Left ventricle myocardium inferior (tissue), 1 donor: ENCODE measurements at regions not wholly inside any gene's neighbourhood (a gene's known extent, or its start where the extent isn't known, plus 50 kb on each side); places are given as distances from the start of the nearest gene placed in this dataset.

Experiments used
- DNase-seq: peaks from one replicate; pipeline ENCODE4 v3.0.0-alpha.2; 2020
- H3K27ac ChIP-seq: fragments of 200-600 bp; replicated peaks from 2 replicates; pipeline ENCODE4 v1.8.0; 2021
- H3K27me3 ChIP-seq: fragments of 200-600 bp; 2 replicates; pipeline ENCODE4 v1.8.0; 2021; ENCODE audit warnings: low read depth
- H3K36me3 ChIP-seq: fragments of 200-600 bp; 2 replicates; pipeline ENCODE4 v1.8.0; 2021
- H3K4me1 ChIP-seq: fragments of 200-600 bp; 2 replicates; pipeline ENCODE4 v1.8.0; 2021
- H3K4me3 ChIP-seq: fragments of 200-600 bp; 2 replicates; pipeline ENCODE4 v1.8.0; 2021; ENCODE audit warnings: mild to moderate bottlenecking, moderate library complexity
- H3K9me3 ChIP-seq: fragments of 200-600 bp; replicated peaks from 2 replicates; pipeline ENCODE4 v1.8.0; 2021
- intact Hi-C: fragments of 100-400 bp; cut with micrococcal nuclease; formaldehyde crosslinking; loops from one replicate; pipeline ENCODE4 v1.11.0; 2022
- TF ChIP-seq, protein P1 (sequence below): fragments of 200-600 bp; IDR thresholded peaks from 2 replicates; pipeline ENCODE4 v1.8.0; 2021; ENCODE audit warnings: antibody characterized with exemption, mild to moderate bottlenecking, borderline replicate concordance
- donor health status: DM: no; HTN: yes; CAD: no; lungs with severe emphysema.

DNA sequence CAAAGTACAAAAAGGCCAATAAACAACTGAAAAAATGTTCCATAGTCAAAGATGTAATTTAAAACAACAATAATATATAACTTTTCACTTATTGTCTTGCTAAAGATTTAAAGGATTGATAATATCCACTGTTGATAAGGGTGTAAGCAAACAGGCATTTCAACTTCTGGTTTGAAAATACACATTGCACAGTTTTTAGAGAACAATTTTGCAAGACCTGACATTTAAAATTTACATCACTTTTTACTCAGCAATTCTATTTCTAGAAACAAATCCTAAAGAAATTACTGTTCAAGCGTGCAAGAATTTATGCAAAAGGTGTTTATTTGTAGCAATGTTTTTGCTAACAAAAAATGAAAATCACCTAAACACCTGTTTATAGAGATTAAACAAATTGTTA lies 120.4 kb downstream of the TDRD15 start:
- intact Hi-C loops = no loop called here
- Histone ChIP-seq H3K27me3 (no peaks in the 10 kb centered on the region), H3K36me3 (no peaks in the 10 kb centered on the region), H3K4me1 (no peaks in the 10 kb centered on the region), H3K4me3 (no peak overlapping the region), H3K9me3 (peaks cover 8% of the 10 kb centered on the region), H3K27ac (no peak overlapping the region)
- no peak for DNase-seq
- TF ChIP-seq, protein P1, sequence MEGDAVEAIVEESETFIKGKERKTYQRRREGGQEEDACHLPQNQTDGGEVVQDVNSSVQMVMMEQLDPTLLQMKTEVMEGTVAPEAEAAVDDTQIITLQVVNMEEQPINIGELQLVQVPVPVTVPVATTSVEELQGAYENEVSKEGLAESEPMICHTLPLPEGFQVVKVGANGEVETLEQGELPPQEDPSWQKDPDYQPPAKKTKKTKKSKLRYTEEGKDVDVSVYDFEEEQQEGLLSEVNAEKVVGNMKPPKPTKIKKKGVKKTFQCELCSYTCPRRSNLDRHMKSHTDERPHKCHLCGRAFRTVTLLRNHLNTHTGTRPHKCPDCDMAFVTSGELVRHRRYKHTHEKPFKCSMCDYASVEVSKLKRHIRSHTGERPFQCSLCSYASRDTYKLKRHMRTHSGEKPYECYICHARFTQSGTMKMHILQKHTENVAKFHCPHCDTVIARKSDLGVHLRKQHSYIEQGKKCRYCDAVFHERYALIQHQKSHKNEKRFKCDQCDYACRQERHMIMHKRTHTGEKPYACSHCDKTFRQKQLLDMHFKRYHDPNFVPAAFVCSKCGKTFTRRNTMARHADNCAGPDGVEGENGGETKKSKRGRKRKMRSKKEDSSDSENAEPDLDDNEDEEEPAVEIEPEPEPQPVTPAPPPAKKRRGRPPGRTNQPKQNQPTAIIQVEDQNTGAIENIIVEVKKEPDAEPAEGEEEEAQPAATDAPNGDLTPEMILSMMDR = no peak

DNA sequence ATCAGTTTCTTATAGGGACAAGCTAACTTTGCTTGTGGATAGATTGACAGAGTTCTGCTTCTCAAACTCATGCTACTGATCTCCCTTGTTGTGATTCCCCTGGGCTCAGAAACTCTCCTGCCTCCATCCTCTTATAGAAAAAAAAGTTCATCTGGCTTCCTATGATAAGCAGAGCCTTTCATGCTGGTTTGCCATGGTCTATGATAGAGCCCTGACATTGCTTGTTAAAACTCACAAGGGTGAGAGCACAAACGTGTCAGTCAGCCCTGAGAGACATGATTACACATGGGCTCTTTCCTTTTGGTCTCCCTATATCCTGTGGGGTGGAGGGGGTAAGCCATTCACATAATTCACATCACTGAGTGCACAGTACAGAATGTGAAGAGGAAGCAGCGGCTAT lies 121.8 kb downstream of the TDRD15 start:
- intact Hi-C loops = no loop called here
- H3K4me1 ChIP-seq = no peaks in the 10 kb centered on the region
- DNase-seq = no peak
- H3K27ac ChIP-seq = no peak overlapping the region
- no peaks in the 10 kb centered on the region for H3K27me3 ChIP-seq
- TF ChIP-seq, protein P1 = no peak
- no peak overlapping the region for H3K4me3 ChIP-seq
- no peaks in the 10 kb centered on the region for H3K36me3 ChIP-seq
- H3K9me3 ChIP-seq = peaks cover 4% of the 10 kb centered on the region

DNA sequence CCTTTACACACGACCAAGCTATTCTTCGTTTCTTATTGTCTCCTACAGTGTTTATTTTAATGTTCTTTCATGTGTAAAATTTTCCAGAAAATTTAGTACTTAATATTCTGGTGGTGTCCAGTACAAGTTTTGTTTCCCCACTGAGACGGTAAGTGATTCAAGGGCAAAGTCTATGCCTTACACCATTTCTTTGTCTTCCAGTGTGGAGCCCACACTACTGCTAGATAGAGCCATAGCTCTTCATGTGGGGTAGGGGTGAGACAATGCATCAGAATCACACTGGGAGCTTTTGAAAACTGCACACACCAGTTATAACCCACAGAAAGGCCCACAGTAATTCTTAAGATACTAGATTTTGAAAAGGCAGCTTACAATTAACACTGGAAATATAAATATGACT lies 125.6 kb downstream of the TDRD15 start:
- H3K4me1 ChIP-seq = no peaks in the 10 kb centered on the region
- no peak overlapping the region for H3K27ac ChIP-seq
- intact Hi-C loops = no loop called here

DNA sequence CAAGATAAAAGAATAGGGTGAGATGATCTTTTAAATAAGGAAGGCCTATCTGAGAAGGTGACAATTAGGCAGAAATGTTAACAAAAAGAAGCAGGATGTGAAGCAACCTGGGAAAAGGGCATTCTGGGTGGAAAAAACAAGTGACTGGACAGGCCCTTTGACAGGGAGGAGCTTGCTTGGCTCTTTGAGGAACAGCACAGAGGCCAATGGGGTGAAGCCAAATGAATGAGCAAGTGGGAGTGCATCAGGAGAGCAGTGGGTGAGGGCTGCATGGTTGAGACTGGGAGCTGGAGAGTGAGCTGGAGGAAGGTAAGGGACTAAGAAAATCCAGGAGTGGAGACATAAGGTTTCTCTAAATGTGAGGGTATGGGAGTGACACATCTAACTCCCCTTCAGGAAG lies 126.9 kb downstream of the TDRD15 start:
- intact Hi-C loops = no loop called here
- TF ChIP-seq, protein P1 = no peak

More for the DNA sequence above, 125.6 kb downstream of the TDRD15 start:
- Histone ChIP-seq H3K36me3 (no peaks in the 10 kb centered on the region), H3K27me3 (no peaks in the 10 kb centered on the region), H3K9me3 (no peaks in the 10 kb centered on the region), H3K4me3 (no peak overlapping the region)
- TF ChIP-seq, protein P1 = no peak
- DNase-seq = no peak

DNA sequence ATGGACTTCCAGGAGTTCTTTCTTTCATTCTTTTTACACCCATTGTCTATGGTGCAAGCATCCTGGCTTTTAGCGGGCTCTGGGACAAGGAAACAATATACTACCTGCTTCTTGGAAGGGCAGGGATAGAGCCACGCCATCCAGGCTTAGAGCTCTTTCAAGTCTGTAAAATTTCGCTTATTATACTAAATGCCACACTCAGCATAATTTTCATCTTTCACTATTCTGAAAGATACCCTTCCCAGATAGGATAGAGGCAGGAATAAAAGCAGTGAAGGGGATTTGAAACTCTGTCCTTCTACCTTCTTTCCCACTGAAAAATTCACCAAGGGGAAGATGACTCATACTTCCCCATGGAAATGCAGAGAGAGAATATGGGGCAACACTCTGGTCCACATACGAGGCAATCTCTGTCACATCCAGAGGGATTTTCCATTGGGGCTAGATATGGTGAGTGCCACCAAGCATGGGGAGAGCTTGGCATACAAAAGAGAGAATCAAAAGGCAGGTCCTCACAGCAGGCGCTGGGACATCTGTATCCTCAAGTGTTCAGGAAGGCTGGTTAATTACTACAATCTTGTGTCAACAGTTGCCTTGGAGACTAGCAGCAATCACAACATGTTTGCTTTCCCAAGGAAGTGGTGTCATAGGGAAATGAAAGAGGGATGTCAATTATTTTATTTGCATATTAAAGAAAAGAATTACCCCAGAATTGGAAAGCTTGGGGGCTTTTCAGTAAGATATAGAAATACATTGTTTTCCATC lies 127.6 kb downstream of the TDRD15 start:
- DNase-seq = no peak
- H3K27ac ChIP-seq = no peak overlapping the region
- no peaks in the 10 kb centered on the region for H3K9me3 ChIP-seq
- H3K27me3 ChIP-seq = no peaks in the 10 kb centered on the region
- TF ChIP-seq, protein P1 = no peak
- H3K4me3 ChIP-seq = no peak overlapping the region
- peaks cover 9% of the 10 kb centered on the region for H3K4me1 ChIP-seq
- no peaks in the 10 kb centered on the region for H3K36me3 ChIP-seq
- intact Hi-C loops = no loop called here

More for the DNA sequence above, 126.9 kb downstream of the TDRD15 start:
- no peak for DNase-seq
- H3K27ac ChIP-seq = no peak overlapping the region
- H3K9me3 ChIP-seq = no peaks in the 10 kb centered on the region
- H3K4me3 ChIP-seq = no peak overlapping the region
- H3K27me3 ChIP-seq = no peaks in the 10 kb centered on the region
- H3K4me1 ChIP-seq = peaks cover 5% of the 10 kb centered on the region
- no peaks in the 10 kb centered on the region for H3K36me3 ChIP-seq
